ENCODE measurements at regions not wholly inside any gene's neighbourhood (a gene's known extent, or its start where the extent isn't known, plus 50 kb on each side); places are given as distances from the start of the nearest gene placed in this dataset.

DNA sequence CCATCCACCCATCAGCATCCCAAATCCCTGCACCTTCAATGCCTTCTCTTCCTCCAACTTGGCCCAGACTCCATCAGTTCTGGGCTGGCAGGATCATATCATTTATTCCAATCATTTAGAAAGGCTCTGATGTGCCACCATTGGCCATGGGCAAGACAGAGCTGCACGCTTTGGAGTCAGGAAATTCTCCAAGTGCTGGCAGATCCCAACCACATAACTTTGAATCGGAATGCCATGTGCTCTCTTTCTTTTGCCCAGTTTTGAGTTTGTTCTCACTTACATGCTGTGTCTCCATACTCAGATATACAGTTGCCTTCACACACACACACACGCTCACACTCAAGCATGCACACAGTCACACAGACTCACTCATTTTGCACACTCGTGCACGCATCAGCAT is 85.7 kb upstream of the GHITM start:
- peaks cover 2% of the 10 kb centered on the region for H3K36me3 Mint-ChIP-seq (ENCODE audit: insufficient read depth)
- peaks cover 30 to 77% of the 10 kb centered on the region in 2 donors for H3K27me3 Mint-ChIP-seq
- no peak overlapping the region for H3K4me3 Mint-ChIP-seq
- H3K9me3 Mint-ChIP-seq = no peaks in the 10 kb centered on the region
- H3K27ac Mint-ChIP-seq = no peak overlapping the region
- no peaks in the 10 kb centered on the region for H3K4me1 Mint-ChIP-seq (ENCODE audit: low read depth in 2 of 2)
- ATAC-seq (replicated peaks) (no peak), DNase-seq (no peak)

DNA sequence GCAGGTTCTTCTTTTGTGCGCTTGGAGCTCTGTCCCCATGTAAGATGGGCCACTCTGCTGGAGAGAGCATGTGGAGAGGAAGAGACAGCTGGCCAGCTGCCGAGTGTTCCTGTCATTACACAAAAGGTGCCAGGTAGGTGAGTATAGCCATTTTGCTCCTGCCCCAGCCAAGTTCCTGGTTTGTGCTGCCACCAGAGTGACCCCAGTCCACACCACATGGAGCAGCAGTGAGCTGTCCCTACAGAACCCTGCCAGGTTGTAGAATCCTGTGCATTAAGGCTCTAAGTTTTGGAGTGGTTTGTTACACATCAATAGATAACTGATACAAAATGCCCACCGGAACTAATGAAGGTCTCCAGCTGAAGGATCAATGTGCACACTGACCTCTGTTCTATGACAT is 84.6 kb upstream of the GHITM start:
- H3K4me1 Mint-ChIP-seq (ENCODE audit: low read depth in 2 of 2) = no peaks in the 10 kb centered on the region
- H3K27me3 Mint-ChIP-seq = peaks cover 23 to 72% of the 10 kb centered on the region in 2 donors
- ATAC-seq (replicated peaks) (no peak), DNase-seq (no peak)
- H3K4me3 Mint-ChIP-seq = no peak overlapping the region
- H3K36me3 Mint-ChIP-seq (ENCODE audit: insufficient read depth) = no peaks in the 10 kb centered on the region
- H3K9me3 Mint-ChIP-seq = no peaks in the 10 kb centered on the region
- H3K27ac Mint-ChIP-seq = no peak overlapping the region

DNA sequence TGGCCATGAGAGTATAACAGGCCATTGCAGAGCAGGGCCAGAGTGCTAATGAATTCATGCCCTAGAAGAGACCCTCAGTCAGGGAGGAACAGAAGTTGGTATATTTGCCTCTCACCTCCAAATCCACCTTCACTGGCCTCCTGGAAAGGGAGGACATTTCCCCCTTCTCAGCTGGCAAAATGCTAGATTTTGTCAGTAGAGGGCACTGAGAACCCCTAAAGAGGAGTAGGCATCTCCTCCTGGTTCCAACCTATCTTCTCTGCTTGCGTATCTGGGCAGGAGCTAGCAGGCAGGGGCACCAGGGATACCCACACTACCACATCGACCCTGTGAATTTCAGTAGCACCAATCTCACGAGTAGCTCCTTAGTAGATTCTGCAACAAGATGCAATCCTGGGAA is 79.8 kb upstream of the GHITM start:
- H3K4me1 Mint-ChIP-seq (ENCODE audit: low read depth in 2 of 2) = no peaks in the 10 kb centered on the region
- H3K4me3 Mint-ChIP-seq = no peak overlapping the region
- DNase-seq (no peak), ATAC-seq (replicated peaks) (no peak)
- peaks cover 30 to 70% of the 10 kb centered on the region in 2 donors for H3K27me3 Mint-ChIP-seq
- no peaks in the 10 kb centered on the region for H3K9me3 Mint-ChIP-seq
- no peak overlapping the region for H3K27ac Mint-ChIP-seq
- H3K36me3 Mint-ChIP-seq (ENCODE audit: insufficient read depth) = no peaks in the 10 kb centered on the region

DNA sequence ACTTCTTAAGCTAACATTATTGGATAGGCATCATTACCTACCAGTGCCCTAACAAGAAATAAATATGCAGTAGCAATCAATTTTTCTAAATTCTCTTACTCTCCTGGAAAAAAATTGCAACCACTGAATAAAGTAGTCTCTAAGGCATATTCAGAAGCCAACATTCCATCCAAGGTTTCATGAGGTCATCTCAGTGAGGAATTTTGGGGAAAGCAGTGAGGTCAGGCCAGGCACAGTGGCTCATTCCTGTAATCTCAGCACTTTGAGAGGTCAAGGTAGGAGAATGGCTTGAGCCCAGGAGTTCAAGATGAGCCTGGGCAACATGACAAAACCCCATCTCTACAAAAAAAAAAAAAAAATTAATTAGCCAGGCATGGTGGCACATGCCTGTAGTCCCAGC is 75.9 kb upstream of the GHITM start:
- Mint-ChIP-seq H3K27ac (no peak overlapping the region), H3K4me1 (ENCODE audit: low read depth in 2 of 2) (no peaks in the 10 kb centered on the region), H3K27me3 (peaks cover 35 to 58% of the 10 kb centered on the region in 2 donors), H3K36me3 (ENCODE audit: insufficient read depth) (peaks cover 3% of the 10 kb centered on the region), H3K9me3 (no peaks in the 10 kb centered on the region), H3K4me3 (no peak overlapping the region)
- ATAC-seq (replicated peaks) (no peak), DNase-seq (no peak)

DNA sequence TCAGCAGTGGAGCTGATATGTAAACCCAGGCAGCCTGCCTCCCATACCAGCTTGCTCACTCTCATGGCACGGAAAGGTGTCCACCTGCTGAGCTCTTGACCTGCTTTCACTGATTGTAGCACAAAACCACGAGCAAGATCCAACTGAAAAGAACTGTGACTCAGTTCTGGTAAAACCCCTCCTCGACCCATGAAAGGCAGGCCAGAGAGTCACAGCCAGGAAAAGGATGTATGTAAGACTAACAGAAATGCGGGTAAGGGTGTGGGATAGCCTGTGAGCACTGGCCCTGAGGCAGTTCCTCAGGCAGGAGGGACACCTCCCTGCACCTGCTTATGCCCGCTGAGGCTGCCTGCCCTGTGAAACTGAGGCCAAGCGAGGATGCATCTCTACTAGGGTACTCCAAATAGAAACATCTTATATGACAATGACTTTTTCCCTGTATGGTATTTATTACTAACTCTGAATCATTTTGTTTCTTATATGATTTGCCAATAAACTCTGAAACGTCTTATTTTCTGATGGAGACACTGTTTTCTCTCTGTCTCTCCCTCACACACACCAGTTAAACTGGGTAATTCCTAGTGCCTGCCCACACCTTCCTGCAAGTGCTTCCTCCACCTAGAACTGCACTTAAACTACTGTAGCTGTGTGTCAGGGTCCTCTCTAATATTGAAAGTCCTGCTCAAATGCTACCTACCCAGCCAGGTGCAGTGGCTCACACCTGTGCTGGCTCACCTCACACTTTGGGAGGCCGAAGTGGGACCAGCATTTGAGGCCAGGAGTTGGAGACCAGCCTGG is 73.3 kb upstream of the GHITM start:
- Mint-ChIP-seq H3K27me3 (peaks cover 25 to 39% of the 10 kb centered on the region in 2 donors), H3K9me3 (no peaks in the 10 kb centered on the region)
- no peak for ATAC-seq (replicated peaks)

DNA sequence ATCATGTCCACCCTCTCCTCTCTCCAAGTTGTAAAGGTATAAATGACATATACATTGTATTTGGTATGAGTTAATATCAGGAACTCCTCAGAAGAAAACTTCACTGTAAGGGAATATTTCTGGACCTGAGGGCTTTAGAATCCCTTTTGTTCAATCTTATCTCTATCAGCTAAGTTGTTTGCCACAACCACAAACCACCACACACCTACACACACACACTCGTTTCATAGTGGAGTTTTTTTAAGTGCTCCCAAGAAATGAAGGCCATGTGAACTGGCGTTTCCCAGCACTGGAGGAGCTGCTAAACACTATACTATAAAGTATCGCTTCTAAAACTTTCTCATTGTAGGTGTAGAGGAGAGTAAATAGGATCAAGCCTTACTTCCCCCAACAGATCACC is 64.8 kb upstream of the GHITM start:
- H3K36me3 Mint-ChIP-seq (ENCODE audit: insufficient read depth) = no peaks in the 10 kb centered on the region
- H3K4me3 Mint-ChIP-seq = no peak overlapping the region
- H3K27ac Mint-ChIP-seq = no peak overlapping the region
- ATAC-seq (replicated peaks) = no peak
- H3K27me3 Mint-ChIP-seq = peaks cover 15 to 20% of the 10 kb centered on the region in 2 donors
- no peaks in the 10 kb centered on the region for H3K9me3 Mint-ChIP-seq
- H3K4me1 Mint-ChIP-seq (ENCODE audit: low read depth in 2 of 2) = no peaks in the 10 kb centered on the region
- no peak for DNase-seq

More for the DNA sequence above, 73.3 kb upstream of the GHITM start:
- H3K4me3 Mint-ChIP-seq = no peak overlapping the region
- peaks cover 3% of the 10 kb centered on the region for H3K36me3 Mint-ChIP-seq (ENCODE audit: insufficient read depth)
- no peak for DNase-seq
- no peak overlapping the region for H3K27ac Mint-ChIP-seq
- H3K4me1 Mint-ChIP-seq (ENCODE audit: low read depth in 2 of 2) = no peaks in the 10 kb centered on the region

DNA sequence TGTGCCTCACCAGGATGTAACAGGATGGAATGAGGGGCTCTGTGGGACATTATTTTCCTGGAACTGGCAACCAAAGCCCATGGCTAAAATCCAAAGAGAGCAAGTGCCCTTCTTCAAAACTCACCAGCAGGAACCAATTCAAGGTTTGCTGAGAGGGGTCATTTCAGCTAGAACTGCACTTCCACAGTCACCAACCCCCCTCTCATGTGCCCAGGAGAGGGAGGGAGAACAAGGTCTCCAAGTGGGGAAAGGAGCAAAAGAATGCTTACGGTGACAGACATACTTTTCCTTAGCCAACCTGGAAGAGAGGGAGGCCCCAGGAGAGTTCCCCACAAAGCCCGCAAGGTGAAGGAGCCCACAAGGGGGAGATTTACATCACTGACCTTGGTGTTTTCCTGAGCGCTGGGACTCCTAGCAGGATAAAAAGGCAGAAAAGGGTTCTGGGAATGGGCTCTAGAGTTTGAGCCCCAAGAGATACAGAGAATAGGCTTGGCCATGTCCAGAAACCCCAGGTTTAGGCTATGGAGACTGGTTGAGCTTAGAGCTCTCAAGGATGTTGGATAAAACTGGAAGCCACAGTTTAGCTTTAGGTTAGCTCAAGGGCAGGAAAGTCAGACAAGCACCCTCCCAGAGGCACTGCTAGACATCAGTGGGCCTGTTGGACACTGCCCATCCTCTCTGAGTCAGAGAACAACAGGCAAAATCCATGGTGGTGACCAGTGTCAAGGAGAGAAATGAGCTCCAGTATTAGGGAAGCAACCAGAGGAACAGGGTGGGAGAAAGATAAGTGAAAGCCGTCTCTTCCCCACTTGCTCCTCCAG is 63.9 kb upstream of the GHITM start:
- Mint-ChIP-seq H3K27ac (no peak overlapping the region), H3K4me3 (no peak overlapping the region), H3K4me1 (ENCODE audit: low read depth in 2 of 2) (no peaks in the 10 kb centered on the region), H3K36me3 (ENCODE audit: insufficient read depth) (no peaks in the 10 kb centered on the region), H3K9me3 (no peaks in the 10 kb centered on the region), H3K27me3 (peaks cover 15 to 20% of the 10 kb centered on the region in 2 donors)
- DNase-seq (no peak), ATAC-seq (replicated peaks) (no peak)

DNA sequence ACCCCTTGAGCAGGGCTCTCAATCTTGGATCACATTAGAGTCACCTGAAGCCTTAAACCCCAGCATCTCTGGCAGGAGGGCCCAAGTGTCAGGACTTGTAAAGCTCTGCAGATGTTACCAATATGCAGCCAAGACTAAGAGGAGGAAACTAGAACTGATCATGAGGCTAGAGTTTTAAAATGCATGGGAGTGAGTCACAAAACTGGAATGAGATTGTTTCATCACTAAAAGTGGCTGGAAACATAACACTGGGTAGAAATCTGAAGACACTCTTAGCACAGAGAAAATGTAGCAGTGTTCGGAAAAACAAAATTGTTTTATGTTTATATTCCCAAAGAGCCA is 63.3 kb upstream of the GHITM start:
- Mint-ChIP-seq H3K4me3 (no peak overlapping the region), H3K27me3 (peaks cover 15 to 20% of the 10 kb centered on the region in 2 donors), H3K4me1 (ENCODE audit: low read depth in 2 of 2) (no peaks in the 10 kb centered on the region), H3K9me3 (no peaks in the 10 kb centered on the region), H3K36me3 (ENCODE audit: insufficient read depth) (no peaks in the 10 kb centered on the region), H3K27ac (no peak overlapping the region)
- DNase-seq (no peak), ATAC-seq (replicated peaks) (no peak)

DNA sequence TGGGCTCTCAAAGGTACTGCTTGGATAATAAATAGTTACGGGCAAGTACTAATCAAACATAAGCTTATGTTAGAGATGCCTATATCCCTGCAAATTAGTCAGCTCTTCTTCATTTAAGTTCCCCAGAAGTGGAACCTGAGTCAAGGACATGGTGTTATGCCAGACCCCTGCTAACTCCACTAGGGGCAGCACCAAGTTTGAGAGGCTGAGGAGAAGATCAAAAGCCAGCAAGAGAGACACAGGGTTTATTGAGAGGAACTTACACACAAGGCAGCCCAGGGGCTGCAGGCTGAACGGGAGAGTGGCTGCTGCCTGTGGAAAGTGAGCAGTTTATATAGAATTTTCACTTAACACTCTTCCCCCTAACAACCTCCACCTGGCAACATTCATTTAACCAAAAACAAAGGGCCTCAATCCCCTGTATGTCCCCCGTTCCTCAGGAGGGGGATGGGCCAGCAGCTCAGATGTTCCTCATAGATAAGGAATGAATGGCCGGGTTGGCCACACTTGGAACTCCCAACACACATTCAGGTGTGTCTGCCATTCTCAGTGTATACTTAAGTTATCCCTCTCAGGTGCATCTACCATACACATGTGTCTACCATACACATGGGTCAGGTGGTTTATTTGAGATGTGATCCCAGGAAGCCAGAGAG is 62.6 kb upstream of the GHITM start:
- no peaks in the 10 kb centered on the region for H3K4me1 Mint-ChIP-seq (ENCODE audit: low read depth in 2 of 2)
- H3K4me3 Mint-ChIP-seq = no peak overlapping the region
- no peak overlapping the region for H3K27ac Mint-ChIP-seq
- H3K9me3 Mint-ChIP-seq = no peaks in the 10 kb centered on the region
- H3K27me3 Mint-ChIP-seq = peaks cover 15 to 20% of the 10 kb centered on the region in 2 donors
- DNase-seq (no peak), ATAC-seq (replicated peaks) (no peak)
- H3K36me3 Mint-ChIP-seq (ENCODE audit: insufficient read depth) = no peaks in the 10 kb centered on the region

DNA sequence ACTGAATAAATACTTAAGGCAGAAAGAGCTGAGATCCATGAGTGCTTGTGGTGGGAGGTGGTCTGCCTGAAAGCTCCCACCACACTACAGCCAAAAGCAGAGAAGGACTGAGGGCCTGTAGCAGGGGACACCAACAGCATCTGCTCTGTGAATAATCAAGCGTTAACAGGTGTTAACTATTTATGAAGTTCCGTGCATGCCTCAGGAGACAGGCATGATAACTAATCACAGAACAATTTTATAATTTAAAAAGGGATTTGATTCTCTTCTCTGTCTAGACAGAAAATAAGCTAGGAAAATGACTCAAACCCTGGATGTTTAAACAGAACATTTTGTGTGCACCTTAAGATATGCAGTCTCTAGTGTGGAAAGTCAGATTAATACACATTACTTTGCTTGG is 61.5 kb upstream of the GHITM start:
- H3K4me3 Mint-ChIP-seq = no peak overlapping the region
- DNase-seq (no peak), ATAC-seq (replicated peaks) (no peak)
- H3K27ac Mint-ChIP-seq = no peak overlapping the region
- peaks cover 20 to 21% of the 10 kb centered on the region in 2 donors for H3K27me3 Mint-ChIP-seq
- H3K36me3 Mint-ChIP-seq (ENCODE audit: insufficient read depth) = no peaks in the 10 kb centered on the region
- H3K9me3 Mint-ChIP-seq = no peaks in the 10 kb centered on the region
- no peaks in the 10 kb centered on the region for H3K4me1 Mint-ChIP-seq (ENCODE audit: low read depth in 2 of 2)

DNA sequence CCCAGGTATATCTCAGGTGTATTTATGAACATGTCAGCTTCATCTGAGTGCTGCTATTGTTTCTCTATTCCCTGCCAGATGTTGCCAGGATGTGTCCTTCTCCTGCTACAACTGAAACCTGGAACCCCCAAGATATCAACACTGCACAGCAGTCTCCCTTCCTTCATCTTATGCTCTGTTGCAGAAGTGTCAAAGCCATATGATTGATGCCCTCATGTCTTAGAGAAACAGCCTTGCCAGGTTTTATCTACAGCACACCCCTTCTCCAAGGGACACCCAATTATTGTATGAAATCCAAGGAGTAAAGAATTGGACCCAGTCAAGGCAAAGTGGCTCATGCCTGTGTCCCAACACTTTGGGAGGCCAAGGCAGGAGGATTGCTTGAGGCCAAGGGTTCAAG is 60.5 kb upstream of the GHITM start:
- no peaks in the 10 kb centered on the region for H3K9me3 Mint-ChIP-seq
- DNase-seq (no peak), ATAC-seq (replicated peaks) (no peak)
- H3K27ac Mint-ChIP-seq = no peak overlapping the region
- H3K36me3 Mint-ChIP-seq (ENCODE audit: insufficient read depth) = no peaks in the 10 kb centered on the region
- peaks cover 19 to 31% of the 10 kb centered on the region in 2 donors for H3K27me3 Mint-ChIP-seq
- H3K4me3 Mint-ChIP-seq = no peak overlapping the region
- H3K4me1 Mint-ChIP-seq (ENCODE audit: low read depth in 2 of 2) = no peaks in the 10 kb centered on the region

DNA sequence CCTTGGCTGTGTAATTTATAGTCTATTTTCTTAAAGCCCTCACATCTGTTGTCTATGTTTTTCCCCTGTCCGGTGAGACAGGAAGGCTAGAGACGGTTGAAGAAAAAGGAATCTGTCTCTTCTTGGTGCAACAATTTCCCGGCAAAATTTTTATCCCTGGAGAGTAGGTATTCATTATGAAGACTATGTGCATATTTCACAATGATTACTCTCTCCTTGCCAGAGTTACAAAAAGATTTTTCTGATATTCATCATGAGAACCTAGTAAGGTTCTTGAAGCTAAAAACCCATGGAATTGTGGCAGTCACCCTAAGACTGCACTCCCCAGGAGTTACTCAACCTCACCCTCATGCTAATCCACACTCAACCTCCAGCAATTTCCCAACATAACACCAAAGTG is 55.0 kb upstream of the GHITM start:
- DNase-seq (no peak), ATAC-seq (replicated peaks) (no peak)
- H3K36me3 Mint-ChIP-seq (ENCODE audit: insufficient read depth) = no peaks in the 10 kb centered on the region
- no peak overlapping the region for H3K27ac Mint-ChIP-seq
- H3K4me1 Mint-ChIP-seq (ENCODE audit: low read depth in 2 of 2) = no peaks in the 10 kb centered on the region
- H3K9me3 Mint-ChIP-seq = no peaks in the 10 kb centered on the region
- H3K4me3 Mint-ChIP-seq = no peak overlapping the region
- peaks cover 40 to 53% of the 10 kb centered on the region in 2 donors for H3K27me3 Mint-ChIP-seq

DNA sequence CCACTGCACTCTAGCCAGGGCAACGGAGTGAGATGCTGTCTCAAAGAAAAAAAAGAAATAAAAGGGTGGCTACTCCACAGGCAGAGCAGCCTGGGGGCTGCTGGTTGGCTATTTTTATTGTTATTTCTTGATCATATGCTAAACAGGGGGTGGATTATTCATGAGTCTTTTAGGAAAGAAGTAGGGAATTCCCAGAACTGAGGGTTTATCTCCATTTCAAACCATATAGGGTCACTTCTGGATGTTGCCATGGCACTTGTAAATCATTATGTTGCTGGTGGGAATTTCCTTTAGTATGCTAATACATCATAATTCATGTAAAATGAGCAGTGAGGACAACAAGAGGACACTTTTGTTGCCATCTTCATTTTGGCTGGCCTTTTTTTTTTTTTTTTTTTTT is 52.1 kb upstream of the GHITM start:
- Mint-ChIP-seq H3K27me3 (peaks cover 51 to 68% of the 10 kb centered on the region in 2 donors), H3K4me3 (no peak overlapping the region), H3K9me3 (no peaks in the 10 kb centered on the region), H3K27ac (no peak overlapping the region), H3K36me3 (ENCODE audit: insufficient read depth) (no peaks in the 10 kb centered on the region), H3K4me1 (ENCODE audit: low read depth in 2 of 2) (no peaks in the 10 kb centered on the region)
- ATAC-seq (replicated peaks) = no peak
- DNase-seq = no peak

DNA sequence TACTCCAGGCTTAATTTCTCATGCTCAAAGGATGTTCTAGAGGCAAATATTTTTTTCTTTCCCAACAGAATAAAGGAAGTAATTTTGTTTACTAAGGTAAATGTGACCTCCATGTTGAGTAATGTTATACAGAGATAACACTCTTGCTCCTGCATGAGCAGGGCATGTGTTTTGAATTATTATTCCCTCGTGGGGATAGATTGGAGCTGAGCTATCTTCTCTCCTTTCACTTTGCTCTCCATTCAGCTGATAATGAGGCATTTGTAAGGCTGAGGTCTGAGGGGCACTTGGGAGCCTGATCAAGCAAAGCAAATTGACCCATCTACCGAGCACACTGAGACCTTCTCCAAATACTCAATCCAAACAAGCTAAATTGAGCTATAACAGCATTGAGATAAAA is 50.7 kb upstream of the GHITM start:
- no peaks in the 10 kb centered on the region for H3K36me3 Mint-ChIP-seq (ENCODE audit: insufficient read depth)
- DNase-seq = no peak
- H3K27me3 Mint-ChIP-seq = peaks cover 42 to 66% of the 10 kb centered on the region in 2 donors
- no peak overlapping the region for H3K27ac Mint-ChIP-seq
- H3K4me1 Mint-ChIP-seq (ENCODE audit: low read depth in 2 of 2) = no peaks in the 10 kb centered on the region
- H3K4me3 Mint-ChIP-seq = no peak overlapping the region
- ATAC-seq (replicated peaks) = no peak
- H3K9me3 Mint-ChIP-seq = no peaks in the 10 kb centered on the region
